Left ventricle myocardium inferior (tissue), 1 donor: ENCODE measurements at regions not wholly inside any gene's neighbourhood (a gene's known extent, or its start where the extent isn't known, plus 50 kb on each side); places are given as distances from the start of the nearest gene placed in this dataset.
A peak's percentile ranks its signal among the peaks of the same experiment; 100 is the strongest.

Experiments
- DNase-seq: peaks from one replicate; pipeline ENCODE4 v3.0.0-alpha.2; 2020
- H3K27ac ChIP-seq: fragments of 200-600 bp; replicated peaks from 2 replicates; pipeline ENCODE4 v1.8.0; 2021
- H3K27me3 ChIP-seq: fragments of 200-600 bp; 2 replicates; pipeline ENCODE4 v1.8.0; 2021; ENCODE audit warnings: low read depth
- H3K36me3 ChIP-seq: fragments of 200-600 bp; 2 replicates; pipeline ENCODE4 v1.8.0; 2021
- H3K4me1 ChIP-seq: fragments of 200-600 bp; 2 replicates; pipeline ENCODE4 v1.8.0; 2021
- H3K4me3 ChIP-seq: fragments of 200-600 bp; 2 replicates; pipeline ENCODE4 v1.8.0; 2021; ENCODE audit warnings: mild to moderate bottlenecking, moderate library complexity
- H3K9me3 ChIP-seq: fragments of 200-600 bp; replicated peaks from 2 replicates; pipeline ENCODE4 v1.8.0; 2021
- CTCF ChIP-seq: fragments of 200-600 bp; IDR thresholded peaks from 2 replicates; pipeline ENCODE4 v1.8.0; 2021; ENCODE audit warnings: antibody characterized with exemption, mild to moderate bottlenecking, borderline replicate concordance
- intact Hi-C: fragments of 100-400 bp; cut with micrococcal nuclease; formaldehyde crosslinking; loops from one replicate; pipeline ENCODE4 v1.11.0; 2022
- donor health status: DM: no; HTN: yes; CAD: no; lungs with severe emphysema.

- Histone ChIP-seq H3K4me3 (no peak overlapping the region), H3K27ac (no peak overlapping the region), H3K36me3 (no peaks in the 10 kb centered on the region), H3K27me3 (no peaks in the 10 kb centered on the region), H3K4me1 (no peaks in the 10 kb centered on the region), H3K9me3 (peaks cover 11% of the 10 kb centered on the region)
- intact Hi-C loops, result no loop called here
- no peak for DNase-seq
- TF ChIP-seq CTCF, result no peak
Measured at GRCh38 chr1:70627910-70628309, 216.8 kb downstream of the CTH start.

GRCh38 chr1:70628973-70629372 is 217.9 kb downstream of the CTH start:
- Histone ChIP-seq H3K36me3 (no peaks in the 10 kb centered on the region), H3K27ac (no peak overlapping the region), H3K27me3 (no peaks in the 10 kb centered on the region), H3K4me3 (no peak overlapping the region), H3K4me1 (no peaks in the 10 kb centered on the region), H3K9me3 (peaks cover 11% of the 10 kb centered on the region)
- intact Hi-C loops, result no loop called here
- no peak for DNase-seq
- no peak for TF ChIP-seq CTCF

- DNase-seq, result peak; percentile 12
- Histone ChIP-seq H3K27me3 (no peaks in the 10 kb centered on the region), H3K4me3 (no peak overlapping the region), H3K9me3 (no peaks in the 10 kb centered on the region), H3K36me3 (no peaks in the 10 kb centered on the region), H3K27ac (no peak overlapping the region), H3K4me1 (no peaks in the 10 kb centered on the region)
- intact Hi-C loops, result no loop called here
- TF ChIP-seq CTCF, result no peak
Measured at GRCh38 chr1:70633004-70633403, 221.9 kb downstream of the CTH start.

GRCh38 chr1:70635868-70636267 is 224.8 kb downstream of the CTH start:
- no peak for DNase-seq
- H3K4me1 ChIP-seq, result no peaks in the 10 kb centered on the region
- no peaks in the 10 kb centered on the region for H3K27me3 ChIP-seq
- no peak overlapping the region for H3K27ac ChIP-seq
- no peaks in the 10 kb centered on the region for H3K36me3 ChIP-seq
- no peak for TF ChIP-seq CTCF
- intact Hi-C loops, result no loop called here
- H3K4me3 ChIP-seq, result no peak overlapping the region
- H3K9me3 ChIP-seq, result no peaks in the 10 kb centered on the region

- no peak for TF ChIP-seq CTCF
- Histone ChIP-seq H3K4me3 (no peak overlapping the region), H3K4me1 (no peaks in the 10 kb centered on the region), H3K27ac (no peak overlapping the region), H3K36me3 (no peaks in the 10 kb centered on the region), H3K9me3 (no peaks in the 10 kb centered on the region), H3K27me3 (no peaks in the 10 kb centered on the region)
- no peak for DNase-seq
- intact Hi-C loops, result no loop called here
Measured at GRCh38 chr1:70641868-70642267, 230.8 kb downstream of the CTH start.

GRCh38 chr1:70656361-70656760 is 245.3 kb downstream of the CTH start:
- DNase-seq, result no peak
- no peak overlapping the region for H3K4me3 ChIP-seq
- no peaks in the 10 kb centered on the region for H3K4me1 ChIP-seq
- H3K27ac ChIP-seq, result no peak overlapping the region
- no peaks in the 10 kb centered on the region for H3K36me3 ChIP-seq
- no peaks in the 10 kb centered on the region for H3K27me3 ChIP-seq
- H3K9me3 ChIP-seq, result no peaks in the 10 kb centered on the region
- intact Hi-C loops, result no loop called here
- TF ChIP-seq CTCF, result no peak
